Stimulated activated CD8-positive, alpha-beta memory T cell treated with anti-CD3 and anti-CD28 coated beads, Interleukin-2, amount 100 ng/mL, for 1 hour (primary cell): ENCODE measurements at regions not wholly inside any gene's neighbourhood (a gene's known extent, or its start where the extent isn't known, plus 50 kb on each side); places are given as distances from the start of the nearest gene placed in this dataset.
"Not testable (repeated sequence)": the region's sequence is repeated elsewhere in the genome, so short reads cannot be mapped to it uniquely, and the experiment has no call there.

Experiments used
- DNase-seq, 2 donors: peaks; one replicate each; pipeline ENCODE4 v3.0.0-alpha.2; 2020; ENCODE audit warnings: low read depth in 2 of 2

DNA sequence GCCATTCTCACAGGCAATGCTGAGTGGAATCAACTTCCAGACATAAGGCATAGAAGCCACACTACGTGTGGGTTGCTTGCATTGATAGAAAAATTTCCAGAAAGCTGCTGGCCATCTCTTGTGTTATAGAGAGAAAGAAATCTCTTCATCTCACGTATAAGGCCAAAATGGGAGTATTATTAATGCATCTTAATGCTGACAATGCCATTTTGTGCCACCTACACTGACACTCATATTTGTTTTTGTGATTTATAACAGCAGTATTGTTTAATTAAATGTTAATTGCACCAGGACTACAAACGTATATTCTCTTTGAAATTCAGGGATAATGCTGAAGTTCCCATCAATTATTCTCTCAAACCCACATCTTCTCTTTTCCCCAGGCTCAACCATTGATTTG is 56.1 kb upstream of the TMEM132D start:
- DNase-seq: no peak

DNA sequence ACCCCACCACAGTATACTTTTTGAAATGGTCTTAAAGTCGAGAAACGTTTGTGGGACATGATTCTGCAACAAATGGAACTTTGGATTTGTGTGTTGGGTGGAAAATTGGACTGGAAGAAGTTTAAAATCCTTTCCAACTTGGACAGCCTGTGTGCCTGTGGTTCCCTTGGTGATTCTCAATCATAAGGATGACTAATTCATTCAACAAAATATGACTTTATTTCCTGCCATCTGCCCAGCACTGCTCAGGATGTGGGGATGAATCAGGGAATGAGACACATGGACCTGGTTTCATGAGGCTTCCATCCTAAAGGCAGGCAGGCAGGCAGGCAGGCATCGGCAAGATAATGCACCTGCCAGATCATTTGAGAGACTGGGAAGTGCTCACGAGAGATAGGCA is 57.3 kb upstream of the TMEM132D start:
- DNase-seq: no peak

DNA sequence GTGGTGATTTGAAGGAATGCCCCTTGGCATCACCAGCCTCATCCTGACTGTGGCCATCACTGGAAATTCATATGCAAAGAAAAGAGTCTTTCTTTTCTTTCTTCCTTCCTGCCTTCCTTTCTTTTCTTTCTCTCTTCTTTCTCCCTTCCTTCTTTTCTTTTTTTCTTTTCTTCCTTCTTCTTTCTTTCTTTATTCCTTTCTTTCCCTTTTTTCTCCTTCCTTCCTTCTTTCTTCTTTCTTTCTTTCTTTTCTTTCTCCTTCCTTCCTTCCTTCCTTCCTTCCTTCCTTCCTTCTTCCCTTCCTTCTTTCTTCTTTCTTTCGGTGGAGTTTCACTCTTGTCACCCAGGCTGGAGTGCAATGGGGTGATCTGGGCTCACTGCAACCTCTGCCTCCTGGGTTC is 58.0 kb upstream of the TMEM132D start:
- DNase-seq: no peak

DNA sequence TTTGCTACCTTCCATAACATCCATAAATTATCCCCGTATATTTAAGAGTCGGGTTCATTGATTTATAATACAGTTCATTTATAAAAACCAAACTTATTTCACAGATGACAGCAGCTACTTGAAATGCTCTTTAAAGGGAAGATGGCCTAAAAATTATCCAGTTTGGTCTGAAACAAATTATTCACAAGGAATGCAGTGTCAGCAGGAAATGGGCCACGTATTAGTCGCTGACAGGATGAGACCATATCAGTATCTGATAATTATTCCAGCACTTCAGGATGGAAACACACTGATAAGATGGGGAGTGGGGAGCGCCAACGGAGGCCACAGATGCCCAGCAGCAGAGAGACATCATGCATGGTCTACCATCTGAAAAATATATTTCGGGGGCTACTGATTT is 60.5 kb upstream of the TMEM132D start:
- no peak for DNase-seq

DNA sequence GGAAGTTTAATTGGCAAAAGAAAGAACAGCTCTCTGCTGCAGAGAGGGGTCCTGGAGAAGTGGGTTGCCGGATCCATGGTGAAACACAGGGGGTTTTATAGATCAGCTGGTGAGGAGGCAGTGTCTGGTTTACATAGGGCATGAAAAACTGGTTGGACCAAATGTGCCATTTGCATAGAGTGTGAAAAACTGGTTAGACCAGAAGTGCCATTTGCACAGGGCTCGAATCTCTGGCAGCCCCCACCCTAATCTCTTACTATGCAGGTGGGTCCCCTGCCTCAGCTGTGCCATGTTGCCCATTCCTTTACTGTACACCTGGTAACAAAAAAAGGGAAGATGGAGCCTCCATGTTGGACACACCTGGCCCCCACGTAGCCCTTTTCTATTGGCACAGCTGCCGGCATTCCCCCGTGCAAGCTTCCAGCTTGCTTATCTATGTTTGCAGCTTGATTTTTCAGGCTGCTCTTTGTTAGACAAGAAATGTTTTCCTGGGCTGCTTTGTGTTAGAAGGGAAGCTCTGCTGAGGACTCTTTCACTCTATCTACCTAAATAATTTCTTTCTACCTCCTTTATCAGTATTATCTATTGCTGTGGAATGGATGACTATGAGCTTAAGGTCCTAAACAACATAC is 61.1 kb upstream of the TMEM132D start:
- DNase-seq: no peak

DNA sequence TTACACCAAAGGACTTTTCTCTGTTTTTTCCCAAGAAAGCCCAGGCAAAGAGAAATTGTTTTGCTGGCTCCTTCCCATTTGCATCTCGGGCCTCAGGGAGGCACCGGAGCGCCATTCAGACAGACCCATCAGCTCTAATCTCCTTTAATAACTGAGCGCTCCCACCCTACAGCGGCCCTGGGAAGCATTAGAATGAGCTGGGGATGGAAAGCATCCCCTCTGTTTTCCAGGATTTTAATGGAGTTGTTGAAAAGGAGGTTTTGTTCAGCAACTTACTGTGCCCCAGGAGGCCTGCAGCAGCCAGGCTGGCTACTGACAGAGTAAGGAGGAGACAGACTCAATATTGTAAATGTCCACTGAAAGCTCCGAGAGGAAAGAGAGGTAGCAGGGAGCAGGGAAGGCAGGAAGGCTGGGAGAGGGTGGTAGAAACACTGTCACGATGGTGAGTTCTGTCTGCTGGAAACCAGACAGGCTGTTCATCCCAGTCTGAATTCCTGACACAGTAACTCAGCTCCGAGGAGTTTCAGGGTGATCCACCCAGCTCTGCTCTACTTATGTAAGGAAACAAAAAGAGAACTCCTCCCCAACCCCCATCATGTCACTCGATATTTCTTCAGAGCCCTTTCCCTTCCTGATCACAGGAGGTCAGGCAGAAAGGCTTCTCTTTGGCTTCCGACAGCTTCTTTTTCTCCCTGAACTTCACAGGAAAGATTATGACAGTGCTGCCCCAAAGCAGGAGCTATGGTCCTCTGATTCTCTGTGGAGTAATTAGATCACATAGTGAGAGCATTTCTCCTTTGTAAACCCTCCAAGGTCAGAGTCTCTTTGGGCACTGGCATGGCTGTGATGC is 62.5 kb upstream of the TMEM132D start:
- no peak for DNase-seq

DNA sequence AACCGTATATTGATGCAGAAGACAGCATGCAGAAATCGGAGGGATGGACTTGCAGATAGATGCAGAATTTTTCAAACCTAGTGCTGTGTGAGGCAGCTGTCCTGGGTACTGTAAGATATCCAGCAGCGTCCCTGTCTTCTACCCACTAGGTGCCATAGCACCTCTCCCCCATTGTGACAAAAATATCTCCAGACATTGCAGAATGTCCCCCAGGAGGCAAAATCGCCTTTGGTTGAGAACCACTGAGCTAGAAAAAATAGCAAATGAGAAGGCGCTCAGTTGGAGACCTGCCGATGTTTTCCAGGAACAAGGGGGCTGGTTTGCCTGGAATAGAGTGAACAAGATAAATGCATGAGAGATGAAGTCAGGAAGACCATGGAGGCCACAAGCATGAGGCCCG is 67.9 kb upstream of the TMEM132D start:
- no peak for DNase-seq

DNA sequence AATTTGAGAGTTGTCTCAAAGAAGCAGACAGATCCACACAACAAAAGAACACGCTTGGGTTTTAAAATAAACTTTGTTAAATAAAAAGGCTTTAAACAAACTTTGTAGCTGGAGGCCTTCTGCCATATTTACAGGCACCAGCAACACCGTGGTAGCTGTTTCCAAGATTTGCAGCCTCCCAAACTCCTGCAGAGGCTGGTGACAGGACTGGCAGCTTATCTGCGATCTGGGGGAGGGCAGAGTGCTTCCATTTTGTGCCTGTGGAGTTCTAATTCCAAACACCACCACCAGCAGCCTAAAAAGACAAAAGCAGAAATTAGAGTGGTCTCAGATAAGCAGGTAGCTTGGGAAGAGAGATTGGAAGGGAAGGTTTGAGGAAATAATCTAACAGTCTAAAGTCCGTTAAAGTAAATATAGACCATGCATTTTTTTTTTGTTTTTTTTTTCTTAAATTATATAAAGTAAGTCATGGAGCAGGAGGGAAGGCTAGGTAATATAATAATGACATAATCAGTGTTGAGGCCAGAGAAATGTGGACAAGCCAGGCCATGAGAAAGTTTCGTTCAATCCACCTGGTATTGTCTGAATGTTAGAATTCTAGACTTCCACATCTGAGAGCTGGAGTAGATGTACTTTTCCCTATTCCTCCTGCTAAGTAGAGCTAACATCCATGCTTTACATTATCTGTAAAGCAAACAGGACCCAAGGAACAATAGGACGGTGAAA is 69.6 kb upstream of the TMEM132D start:
- no peak for DNase-seq

DNA sequence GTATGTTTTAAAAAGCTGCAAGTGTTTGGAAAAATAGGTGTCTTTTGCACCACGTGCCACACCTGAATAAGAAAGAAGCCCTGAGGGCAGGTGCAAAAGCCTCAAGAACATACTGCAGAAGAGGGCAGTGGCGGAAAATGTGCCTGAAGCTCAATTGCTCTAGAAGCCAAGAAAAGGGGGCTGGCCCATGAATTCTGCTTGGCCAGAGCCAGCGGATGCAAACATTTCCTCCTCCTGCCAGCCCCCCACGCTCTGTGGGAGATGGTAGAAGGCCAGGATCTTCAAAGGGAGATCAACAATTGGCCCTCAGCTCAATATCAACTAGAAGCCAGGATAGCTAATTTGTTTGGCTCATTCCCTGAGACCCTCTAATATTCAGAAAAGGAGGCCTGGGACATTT is 80.3 kb upstream of the TMEM132D start:
- no peak for DNase-seq

DNA sequence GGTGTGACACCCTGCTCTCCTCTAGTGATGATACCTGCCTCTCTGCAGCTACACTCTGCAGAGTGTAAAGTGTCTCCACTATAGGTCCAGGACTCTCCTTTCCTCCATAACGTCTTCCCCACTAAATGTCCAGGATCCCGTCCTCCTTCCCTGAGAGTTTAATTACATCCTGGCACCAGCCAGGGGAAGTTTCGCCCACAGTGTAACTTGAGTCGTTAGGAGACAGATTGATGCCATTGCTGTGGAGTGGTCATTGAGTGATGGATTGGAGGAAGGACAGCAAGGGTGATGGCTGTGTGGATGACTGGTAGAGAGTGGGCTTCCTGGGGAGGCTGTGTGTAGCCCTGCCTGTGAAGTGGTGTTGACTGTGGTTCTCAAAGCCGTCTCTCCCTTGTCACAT is 84.0 kb upstream of the TMEM132D start:
- DNase-seq: no peak

DNA sequence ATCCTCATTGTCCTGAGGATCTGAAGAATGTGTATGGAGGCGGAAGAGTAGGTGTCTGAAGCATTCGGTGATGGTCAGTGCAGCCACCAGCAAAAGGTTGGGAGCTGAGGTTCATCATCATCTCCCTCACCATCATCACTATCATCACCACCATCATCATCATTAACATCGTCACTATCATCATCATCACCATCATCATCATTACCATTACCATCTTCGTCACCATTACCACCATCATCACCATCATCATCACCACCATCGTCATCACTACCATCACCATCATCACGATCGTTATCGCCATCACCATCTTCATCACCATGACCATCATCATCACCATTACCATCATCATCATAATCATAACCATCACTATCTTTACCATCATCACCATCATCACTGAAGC is 90.8 kb upstream of the TMEM132D start:
- DNase-seq: no peak

DNA sequence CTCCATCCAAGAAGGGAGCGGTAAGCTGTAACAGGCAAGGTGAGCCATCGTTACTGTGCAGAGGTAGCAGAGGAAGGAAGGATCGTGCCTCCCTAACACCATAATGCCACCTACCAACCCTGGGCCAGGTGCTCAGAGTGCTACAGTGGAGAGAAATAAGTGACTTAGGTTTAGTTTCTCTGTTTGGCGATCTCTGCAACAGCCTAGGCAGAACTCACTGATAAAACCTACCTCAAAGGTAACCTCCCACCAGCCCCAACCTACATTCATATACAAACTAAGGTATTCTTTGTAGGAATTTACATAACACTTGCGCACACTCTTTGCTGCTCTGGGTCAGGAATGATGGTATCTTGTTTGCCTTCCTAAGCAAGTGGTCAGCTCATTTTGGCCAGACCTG is 93.4 kb upstream of the TMEM132D start:
- no peak for DNase-seq

DNA sequence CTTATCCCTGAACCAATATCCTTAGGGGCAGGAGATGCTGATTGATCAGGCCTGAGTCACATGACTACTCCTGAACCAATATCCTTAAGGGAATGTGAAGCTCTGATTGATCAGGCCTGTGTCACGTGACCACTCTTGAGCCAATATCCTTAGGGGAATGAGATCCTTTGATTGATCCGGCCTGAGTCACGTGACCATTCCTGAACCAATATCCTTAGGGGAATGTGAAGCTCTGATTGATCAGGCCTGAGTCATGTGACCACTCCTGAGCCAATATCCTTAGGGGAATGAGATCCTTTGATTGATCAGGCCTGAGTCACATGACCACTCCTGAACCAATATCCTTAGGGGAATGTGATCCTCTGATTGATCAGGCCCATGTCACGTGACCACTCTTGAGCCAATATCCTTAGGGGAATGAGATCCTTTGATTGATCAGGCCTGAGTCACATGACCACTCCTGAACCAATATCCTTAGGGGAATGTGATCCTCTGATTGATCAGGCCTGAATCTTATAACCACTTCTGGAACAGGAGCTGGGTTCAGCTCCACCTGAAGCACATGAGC is 100.6 kb upstream of the TMEM132D start:
- not testable (repeated sequence) for DNase-seq

DNA sequence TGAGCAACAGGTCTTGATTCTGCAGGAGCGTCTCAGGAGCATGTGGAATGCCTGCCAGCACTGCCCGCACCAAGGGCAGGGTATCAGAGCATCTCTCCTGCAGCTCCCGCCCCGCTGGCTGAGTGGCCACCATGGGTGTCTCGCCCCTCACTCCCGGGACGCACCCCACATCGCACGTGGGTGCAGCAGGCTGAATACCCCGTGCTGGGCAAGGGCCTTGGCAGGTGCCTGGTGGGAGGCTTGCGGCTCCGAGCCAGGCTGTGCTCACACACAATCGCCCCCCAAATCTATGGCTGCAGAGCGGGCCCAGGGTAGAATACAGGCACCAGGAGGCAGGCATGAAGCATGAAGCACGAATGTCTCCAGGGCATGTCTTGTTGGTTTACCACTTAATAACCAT is 103.9 kb upstream of the TMEM132D start:
- DNase-seq: no peak

DNA sequence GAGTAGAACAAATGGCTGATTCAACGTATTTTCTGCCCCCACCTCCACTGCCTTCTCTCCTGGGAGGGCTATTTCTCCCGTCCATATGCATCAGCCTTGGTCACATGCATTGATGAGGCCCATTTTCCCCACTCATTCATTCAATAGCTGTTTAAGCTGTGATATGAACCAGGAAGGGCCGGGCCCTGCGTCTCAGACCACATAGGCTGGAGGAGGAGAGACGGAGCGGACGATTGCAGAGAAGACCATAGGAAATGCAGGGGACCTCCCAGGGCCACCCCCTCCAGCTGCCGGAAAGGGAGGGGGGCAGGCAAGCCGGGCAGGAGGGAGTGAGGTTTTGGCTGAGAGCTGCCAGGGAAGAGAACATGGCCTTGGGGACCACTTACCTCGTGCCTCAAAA is 104.4 kb upstream of the TMEM132D start:
- DNase-seq: no peak

DNA sequence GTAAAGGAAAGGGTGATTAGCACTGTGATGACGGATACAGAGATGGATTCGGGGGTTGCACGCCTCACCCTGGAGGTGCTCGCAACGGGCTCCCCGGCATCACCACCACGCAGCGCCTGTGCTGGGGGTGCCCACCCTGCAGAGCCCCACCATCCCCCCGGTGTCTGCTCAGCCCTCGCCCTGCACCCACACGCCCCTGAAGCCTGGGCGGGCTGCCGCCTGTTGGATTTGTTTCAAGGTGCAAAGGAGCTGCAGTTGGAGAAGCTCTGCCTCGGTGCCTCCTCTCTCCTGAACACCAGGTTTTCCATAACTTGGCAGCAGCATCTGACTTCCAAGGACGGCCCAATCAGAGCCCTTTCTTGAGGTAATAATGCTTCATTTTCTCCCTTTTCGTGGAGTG is 106.1 kb upstream of the TMEM132D start:
- no peak for DNase-seq

DNA sequence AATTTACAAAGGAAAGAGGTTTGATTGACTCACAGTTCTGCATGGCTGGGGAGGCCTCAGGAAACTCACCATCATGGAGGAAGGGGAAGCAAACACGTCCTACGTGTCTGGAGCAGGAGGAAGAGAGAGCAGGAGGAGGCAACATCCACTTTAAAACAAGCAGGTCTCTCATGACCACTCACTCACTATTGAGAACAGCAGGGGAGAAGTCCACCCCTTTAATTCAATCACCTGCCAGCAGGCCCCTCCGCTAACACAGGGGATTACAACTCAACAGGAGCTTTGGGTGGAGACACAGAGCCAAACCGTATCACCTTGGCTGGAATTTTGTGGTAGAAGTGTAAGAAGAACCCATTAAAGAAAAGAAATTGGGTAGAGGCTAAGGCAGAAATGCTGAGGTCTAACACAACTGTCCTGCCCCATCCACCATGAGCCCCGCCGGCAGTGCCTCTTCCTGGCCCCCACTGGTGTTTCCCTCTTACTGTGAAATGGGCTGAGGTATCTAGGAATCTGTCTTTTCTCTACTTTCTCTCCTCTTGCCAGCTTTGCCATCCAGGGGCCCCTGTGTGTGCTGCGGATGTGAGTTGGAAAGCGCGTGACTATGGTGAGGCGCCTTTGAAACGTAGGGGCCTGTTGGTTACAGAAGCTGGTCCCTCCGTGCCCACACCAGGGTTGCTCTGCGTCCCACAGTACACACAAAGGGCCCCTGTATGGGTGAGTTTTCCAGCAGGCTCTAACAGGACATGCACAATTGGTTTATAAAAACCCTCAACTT is 108.0 kb upstream of the TMEM132D start:
- no peak for DNase-seq

DNA sequence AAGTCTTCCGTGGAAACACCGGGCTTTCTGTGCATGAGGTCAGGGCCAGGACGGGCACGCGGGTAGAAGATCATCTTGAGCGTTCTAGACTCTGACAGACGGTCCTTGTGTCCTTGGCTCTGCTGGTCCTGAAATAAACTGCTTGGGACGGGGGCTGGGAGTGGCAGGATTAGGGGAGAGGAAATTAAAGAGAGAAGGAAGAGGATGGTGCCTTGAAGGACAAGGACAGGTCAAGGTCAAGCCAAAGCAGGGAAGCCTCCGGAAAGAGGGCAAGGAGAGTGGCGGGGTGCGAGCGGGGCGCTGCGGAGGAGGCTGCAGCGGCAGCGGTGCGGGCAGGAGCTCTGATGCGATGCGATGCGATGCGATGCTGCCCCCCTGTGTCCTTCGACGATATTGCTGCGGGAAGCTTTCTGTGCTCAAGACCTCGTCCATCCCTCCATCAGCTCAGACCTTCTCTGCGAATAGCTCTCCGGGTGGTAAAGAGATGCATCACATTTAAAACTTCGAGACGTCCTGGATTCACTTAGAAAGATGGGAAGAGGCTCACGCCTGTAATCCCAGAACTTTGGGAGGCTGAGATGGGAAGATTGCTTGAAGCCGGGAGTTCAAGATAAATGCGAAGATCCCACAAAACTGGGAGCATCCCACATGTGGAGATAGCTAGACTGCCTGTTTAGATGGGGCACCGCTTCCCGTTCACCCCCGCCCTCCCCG is 110.1 kb upstream of the TMEM132D start:
- no peak for DNase-seq

DNA sequence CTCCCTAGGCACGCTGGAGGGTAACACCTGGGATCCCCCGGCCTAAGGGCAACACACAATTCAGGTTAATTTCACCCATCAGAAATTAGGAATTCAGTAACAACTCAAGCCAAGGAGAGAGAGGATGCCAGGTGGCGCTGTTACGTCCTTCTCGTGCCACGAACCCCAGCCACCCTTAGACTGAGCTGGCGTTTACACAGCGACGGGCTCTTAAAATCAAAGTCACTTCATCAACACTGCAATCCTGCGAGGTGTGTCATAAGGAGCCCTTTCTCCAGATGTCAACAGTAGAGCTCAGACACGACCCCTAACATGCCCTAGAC is 110.6 kb upstream of the TMEM132D start:
- DNase-seq: no peak

DNA sequence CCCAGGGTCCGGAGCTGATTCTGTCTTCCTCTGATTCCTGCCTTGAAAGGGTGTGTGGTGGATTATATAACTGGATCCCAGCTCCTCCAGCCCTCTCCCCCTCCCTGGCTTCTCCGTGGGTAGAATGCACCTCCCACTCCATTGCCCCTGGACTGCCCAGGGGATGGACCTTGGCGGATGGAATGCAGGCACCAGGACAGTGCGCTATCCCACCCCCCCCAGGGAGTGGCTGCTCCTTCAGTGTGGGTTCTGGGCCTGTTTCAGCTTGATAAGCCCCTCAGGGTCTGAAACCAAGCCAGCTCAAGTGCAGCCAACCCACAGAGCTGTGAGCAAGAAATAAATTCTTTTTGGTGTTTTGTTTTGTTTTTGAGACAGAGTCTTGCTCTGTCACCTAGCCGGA is 112.4 kb upstream of the TMEM132D start:
- no peak for DNase-seq

DNA sequence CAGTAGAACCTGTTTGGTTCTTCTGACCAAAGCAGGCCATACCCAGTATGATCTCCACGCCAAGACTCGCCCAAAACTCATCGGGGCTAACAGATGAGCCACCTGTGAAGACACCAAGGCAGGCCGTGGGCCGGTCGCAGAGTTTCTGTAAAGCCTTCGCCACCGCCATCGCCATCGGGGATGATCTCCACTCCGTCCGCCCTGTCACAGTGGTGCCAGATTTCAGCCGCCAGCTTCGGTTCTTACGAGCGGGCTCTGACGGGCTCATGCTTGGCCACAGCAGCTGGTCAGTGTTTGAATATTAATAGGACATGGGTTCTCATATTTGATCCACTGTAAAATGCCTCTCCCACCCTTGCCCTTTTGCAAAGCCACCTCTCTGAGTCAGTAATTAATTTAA is 113.2 kb upstream of the TMEM132D start:
- no peak for DNase-seq
